ENCODE measurements at regions not wholly inside any gene's neighbourhood (a gene's known extent, or its start where the extent isn't known, plus 50 kb on each side); places are given as distances from the start of the nearest gene placed in this dataset.

- TF ChIP-seq, protein P1, sequence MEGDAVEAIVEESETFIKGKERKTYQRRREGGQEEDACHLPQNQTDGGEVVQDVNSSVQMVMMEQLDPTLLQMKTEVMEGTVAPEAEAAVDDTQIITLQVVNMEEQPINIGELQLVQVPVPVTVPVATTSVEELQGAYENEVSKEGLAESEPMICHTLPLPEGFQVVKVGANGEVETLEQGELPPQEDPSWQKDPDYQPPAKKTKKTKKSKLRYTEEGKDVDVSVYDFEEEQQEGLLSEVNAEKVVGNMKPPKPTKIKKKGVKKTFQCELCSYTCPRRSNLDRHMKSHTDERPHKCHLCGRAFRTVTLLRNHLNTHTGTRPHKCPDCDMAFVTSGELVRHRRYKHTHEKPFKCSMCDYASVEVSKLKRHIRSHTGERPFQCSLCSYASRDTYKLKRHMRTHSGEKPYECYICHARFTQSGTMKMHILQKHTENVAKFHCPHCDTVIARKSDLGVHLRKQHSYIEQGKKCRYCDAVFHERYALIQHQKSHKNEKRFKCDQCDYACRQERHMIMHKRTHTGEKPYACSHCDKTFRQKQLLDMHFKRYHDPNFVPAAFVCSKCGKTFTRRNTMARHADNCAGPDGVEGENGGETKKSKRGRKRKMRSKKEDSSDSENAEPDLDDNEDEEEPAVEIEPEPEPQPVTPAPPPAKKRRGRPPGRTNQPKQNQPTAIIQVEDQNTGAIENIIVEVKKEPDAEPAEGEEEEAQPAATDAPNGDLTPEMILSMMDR (IDR thresholded peaks at IDR 0.05; ENCODE audit: extremely low read depth in 1 of 2, insufficient read depth in 1 of 2, low read depth in 1 of 2, low read length in 2 of 2): no peak
- no peak for TF ChIP-seq POLR2AphosphoS5 (IDR thresholded peaks at IDR 0.05; ENCODE audit: insufficient read depth, low read depth, low read length)
- TF ChIP-seq POLR2A (IDR thresholded peaks at IDR 0.05; ENCODE audit: low read depth, low read length): no peak
- no peak for TF ChIP-seq EZH2 (IDR thresholded peaks at IDR 0.05; ENCODE audit: borderline replicate concordance, low read depth, low read length, severe bottlenecking)
- peak; percentile 7 for TF ChIP-seq JUN (IDR thresholded peaks at IDR 0.05; ENCODE audit: borderline replicate concordance, insufficient read depth, insufficient read length, low read depth)
- no peak for TF ChIP-seq MYC (IDR thresholded peaks at IDR 0.05; ENCODE audit: low read depth, low read length)
- TF ChIP-seq MAX (IDR thresholded peaks at IDR 0.05; ENCODE audit: insufficient read depth, insufficient read length): no peak
- peak; percentile 92 for TF ChIP-seq GATA2 (IDR thresholded peaks at IDR 0.05; ENCODE audit: insufficient read depth, insufficient read length, low read depth, low read length)
These were observed 397.8 kb downstream of the EFNA5 start for GRCh38 chr5:107272954-107273353.

Measured in endothelial cell of umbilical vein (primary cell).